ENCODE measurements at regions not wholly inside any gene's neighbourhood (a gene's known extent, or its start where the extent isn't known, plus 50 kb on each side); places are given as distances from the start of the nearest gene placed in this dataset.

DNA sequence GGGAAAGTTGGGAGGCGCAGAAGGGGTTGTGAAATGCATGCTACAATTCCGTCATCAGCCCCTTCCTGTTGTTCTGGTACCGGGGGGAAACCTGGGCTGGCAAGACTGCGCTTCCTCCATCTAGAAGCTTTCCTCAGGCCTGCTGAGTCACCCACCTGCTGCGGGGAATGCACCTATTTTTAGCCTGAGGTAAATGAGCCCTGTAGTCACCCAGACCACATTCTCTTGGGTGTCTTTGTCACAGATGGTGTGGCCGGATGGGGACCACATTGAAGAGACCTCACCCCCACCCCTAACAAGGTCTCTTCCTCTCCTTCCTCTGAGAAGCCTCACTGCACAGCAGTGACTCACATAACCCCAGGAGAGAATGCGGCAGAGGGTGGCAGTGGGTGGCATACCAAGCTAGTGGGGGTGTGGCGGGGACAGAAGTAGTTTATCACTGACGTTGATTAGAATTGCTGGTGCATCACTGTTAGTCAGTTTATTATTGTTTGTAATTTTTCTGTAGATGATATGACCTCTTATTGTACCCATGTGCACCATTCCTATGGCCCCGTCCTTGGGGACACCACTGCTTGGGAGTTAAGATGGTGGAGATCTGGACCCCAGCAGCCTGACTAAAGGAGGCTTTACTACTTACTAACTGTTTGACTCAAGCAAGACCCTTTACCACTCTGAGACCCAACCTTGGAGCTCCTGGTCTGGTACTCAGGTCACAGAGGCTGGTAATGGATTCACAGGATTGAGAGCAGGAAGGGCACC, 83.0 kb upstream of the DUSP5 start:
- DNase-seq (ENCODE audit: low read depth), result no peak

DNA sequence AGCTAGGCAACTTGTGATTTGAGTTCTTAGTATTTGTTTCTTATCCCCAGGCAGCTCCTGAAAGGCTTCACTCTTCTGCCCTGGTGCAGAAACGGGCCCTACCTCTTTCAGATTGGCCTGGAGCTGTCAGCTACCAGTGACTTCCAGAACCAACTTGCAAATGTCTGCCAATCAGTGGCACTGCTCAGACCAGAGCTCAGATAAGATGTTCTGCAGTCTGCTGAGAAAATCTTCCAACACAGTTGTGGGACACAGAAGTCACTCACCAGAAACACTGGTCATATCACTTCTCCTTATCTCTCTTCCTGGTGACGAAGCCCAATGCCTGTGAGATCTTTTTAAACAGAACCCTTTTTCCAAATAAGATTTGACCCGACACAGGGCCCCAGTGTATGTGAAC, 81.9 kb upstream of the DUSP5 start:
- DNase-seq (ENCODE audit: low read depth), result no peak

DNA sequence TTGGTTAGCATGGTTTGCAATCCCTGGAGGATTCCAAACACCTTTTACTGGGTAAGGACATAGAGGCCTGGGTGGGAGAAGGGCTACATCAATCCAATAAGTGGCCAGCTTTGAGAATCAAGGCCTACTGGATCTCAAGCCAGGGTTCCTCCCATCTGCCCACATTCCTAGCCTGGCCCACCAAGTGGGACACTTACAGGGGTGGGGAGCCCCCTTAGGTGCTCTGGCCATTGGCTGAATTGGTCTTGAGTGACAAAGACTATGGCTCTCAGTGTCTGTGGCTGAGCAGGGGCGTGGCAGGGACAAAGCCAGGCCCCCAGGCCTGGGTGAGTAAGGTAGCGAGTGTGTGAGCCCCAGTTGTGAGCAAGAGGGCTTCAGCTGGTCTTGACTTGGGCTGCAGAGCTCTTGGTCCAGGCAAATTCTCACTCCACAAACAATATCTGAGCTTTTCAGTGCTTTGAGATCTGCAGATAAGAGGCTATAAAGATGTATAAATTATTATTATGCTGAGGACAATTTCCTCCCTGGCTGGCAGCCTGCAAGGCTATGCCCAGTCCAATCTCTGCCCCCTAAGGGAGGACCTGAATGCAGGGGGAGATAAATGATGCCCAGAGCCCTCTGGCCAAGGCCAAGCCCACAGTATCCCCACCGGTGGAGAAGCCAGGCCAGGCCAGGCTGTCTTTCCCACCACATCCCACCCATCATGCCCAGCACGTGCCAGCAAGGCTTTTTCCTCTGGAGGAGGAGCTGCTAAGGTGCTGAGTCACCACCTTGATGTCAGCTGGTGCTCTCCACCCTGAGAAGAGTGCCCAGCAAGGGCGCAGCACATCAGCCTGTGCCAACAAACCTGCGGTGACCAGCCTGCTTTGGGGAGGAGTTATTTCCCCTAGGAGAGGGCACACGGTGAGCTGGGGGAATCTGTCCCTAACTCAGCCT, 80.7 kb upstream of the DUSP5 start:
- no peak for DNase-seq (ENCODE audit: low read depth)

DNA sequence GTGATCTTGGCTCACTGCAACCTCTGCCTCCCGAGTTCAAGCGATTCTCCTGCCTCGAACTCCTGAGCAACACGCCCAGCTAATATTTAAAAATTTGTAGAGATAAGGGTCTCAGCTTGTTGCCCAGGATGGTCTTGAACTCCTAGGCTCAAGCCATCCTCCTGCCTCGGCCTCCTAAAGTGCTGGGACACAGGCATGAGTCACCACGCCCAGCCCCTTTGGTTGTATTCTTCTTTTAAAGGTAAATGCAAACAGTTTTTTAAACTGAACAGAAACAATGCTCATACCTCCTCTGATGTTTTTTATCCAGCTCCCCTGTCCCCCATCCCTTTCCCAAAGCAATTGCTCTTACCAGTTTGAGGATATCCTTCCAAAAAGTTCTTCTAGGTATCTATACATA, 79.5 kb upstream of the DUSP5 start:
- no peak for DNase-seq (ENCODE audit: low read depth)

DNA sequence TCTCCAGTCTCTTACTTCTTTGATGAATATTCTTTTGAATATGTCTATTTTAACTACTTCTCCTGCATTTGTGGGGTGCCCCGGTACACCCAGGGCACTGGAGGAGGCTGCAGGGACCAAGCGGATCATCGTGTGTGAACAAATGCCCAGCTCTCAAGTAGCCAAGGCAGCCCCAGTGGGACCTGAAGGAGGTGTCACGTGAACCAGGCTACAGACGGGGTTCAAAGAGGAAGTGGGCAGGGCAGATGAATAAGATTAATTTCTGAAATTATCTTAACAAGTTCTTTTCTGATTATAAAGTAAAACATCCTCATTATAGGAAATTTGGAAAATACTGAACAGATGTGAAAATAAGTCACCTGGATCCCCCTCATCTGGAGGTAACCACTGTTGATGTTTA, 78.4 kb upstream of the DUSP5 start:
- no peak for DNase-seq (ENCODE audit: low read depth)

DNA sequence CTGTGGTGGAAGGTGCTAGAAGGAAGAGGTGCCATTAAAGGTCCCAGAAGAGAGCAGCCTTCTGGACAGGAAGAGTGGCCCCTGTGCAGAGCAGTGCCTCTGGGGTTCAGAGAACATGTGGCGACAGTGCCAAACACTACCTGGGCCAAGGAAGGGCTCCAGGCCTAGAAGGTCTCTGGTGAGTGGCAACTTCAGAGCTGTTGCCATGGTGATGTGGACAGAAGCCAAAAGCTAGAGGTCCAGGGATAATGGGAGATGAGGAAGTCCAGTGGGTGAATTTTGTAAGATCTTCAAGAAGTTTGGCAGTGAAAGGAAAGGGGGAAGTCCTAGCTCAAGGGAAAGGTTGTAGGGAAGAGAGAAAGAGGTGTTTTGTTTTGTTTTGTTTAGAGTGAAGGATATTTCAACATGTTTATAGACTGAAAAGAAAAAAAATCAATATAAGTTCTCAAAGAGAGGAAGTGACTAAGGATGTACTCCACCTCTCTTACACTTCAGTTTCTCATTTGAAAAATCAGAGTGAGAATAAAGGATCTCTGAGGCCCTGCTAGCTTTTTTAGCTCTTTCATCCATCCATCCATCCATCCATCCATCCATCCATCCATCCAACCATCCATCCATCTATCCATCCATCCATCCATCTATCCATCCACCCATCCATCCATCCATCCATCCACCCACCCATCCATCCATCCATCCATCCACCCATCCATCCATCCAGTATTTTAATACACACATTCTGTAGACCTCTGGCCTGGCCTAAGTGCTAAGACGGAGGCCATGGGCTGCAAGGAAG, 77.1 kb upstream of the DUSP5 start:
- DNase-seq (ENCODE audit: low read depth), result no peak

DNA sequence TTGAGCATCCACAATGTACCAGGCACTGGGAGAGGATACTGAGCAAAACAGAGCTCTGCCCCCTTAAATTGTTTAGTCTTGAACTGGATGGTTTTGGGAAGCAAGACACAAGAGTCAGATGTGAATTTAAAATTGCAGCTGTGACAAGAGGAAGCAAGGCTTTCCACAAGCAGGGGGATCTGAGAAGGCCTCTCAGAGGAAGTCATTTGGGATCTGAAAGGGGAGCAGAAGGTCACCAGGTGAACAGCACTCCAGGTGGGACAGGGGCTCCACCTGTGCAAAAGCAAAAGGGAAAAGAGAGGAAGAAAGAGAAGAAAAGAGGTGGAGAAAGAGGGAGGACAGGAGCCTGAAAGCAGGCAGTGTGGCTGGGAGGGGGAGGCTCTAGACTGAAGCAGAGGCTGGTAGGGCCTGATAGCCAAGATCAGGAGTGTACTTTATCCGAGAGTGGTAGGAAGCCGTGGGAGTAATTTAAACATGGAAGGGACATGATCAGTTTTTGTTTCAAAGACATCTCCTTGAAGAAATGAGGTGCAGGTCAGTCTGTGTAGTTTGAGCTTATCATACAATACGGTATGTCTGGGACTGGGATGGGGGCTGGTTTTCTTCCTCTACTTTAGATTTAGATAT, 76.1 kb upstream of the DUSP5 start:
- no peak for DNase-seq (ENCODE audit: low read depth)

DNA sequence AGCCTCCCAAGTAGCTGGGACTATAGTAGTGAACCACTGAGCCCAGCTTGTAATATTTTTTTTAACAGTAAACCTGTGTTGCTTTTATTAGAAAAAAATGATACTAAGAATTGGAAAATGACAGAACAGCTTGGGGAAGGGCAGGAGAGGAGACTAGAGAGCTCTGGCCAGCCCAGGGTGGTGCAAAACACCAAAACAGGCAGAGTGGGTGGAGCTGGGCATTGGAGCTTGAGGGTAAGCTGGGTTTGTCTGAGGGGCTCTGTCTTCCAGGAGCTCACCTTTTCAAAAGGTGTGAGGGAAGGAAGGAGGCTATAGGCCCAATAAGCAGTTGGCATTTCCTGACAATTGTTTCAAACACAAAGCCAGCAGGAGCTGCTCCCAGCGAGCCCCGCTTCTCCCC, 75.2 kb upstream of the DUSP5 start:
- DNase-seq (ENCODE audit: low read depth), result no peak

DNA sequence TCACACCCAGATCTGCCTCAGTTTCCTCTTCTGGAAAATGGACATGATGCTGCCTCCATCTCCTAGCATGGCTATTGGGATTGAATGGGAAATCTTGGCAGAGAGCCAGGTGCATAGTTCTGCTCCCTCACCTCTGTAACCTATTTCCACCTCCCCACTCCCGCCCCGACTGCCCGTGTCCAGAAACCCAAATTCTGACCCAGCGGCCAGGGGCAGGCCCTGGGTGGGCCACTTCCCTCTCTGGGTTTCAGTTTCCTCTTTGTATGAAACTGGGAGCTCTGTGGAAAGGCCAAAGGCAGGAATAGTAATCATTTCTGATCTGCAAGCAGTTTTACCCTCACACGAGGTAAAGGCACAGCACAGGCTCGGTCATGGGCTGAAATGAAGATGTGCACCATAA, 74.1 kb upstream of the DUSP5 start:
- DNase-seq (ENCODE audit: low read depth), result no peak

DNA sequence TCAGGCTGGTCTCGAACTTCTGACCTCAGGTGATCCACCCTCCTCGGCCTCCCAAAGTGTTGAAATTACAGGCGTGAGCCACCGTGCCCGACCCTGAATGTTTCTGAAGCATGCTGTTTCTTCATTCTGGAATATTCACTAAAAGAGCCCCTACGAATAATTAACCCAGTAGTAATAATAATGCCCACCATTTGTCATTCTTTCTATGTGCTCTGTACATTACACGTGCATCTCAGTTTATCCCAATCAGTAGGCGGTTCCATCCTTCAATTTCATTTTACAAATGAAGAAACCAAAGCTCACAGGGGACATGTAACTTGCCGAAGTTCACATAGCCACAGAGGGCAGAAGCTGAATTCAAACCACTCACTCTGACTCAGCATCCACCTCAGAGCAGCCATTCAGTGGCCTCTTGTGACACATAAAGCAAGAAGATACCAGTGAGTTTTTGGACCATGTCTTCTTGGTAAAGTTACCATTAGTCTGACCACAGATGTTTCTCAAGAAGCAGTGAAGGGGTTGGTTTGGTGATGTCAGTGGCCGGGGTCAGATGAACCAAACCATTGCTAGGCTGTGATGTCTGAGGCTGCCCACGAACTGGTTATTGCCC, 71.9 kb upstream of the DUSP5 start:
- DNase-seq (ENCODE audit: low read depth), result no peak

DNA sequence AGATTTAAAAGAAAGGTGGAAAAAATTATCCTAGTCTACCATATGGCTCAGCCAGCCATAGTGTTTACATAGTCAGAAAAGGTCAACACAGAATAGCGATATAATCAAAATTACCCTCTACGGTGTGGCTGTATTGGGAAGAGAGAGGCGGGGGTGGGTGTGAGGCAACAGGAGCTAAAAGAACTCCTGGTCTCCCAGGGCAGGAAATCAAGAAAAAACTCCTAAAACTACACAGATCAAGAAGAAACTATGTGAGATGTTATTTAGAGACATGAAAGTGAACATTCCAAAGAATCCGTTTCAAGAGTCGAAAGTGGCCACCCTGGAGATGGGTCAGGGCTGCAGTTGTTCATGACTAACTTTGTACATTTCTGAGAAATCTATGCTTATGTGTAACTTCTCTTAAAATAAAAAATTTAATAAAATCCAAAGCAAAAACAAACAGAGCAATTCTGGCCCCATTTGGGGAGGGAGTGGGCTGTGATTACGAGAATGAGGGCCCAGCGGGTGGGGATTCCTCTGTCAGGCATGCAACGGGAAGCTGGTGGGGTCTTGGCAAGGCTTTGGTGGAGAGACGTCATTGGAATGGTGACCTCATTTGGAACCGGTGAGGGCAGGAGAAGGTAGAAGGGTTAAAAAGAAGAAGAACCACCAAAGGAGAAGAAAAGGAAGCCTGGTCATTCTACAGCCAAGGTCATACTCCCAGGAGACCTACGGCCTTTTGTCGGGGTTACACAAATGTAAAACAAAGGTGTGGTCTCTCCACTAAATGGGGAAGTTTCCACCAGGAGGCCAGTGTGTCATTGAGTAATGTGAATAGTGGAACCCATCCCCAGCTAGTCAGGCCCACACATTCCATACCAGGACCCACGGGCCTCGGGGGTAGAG, 71.2 kb upstream of the DUSP5 start:
- DNase-seq (ENCODE audit: low read depth), result no peak

DNA sequence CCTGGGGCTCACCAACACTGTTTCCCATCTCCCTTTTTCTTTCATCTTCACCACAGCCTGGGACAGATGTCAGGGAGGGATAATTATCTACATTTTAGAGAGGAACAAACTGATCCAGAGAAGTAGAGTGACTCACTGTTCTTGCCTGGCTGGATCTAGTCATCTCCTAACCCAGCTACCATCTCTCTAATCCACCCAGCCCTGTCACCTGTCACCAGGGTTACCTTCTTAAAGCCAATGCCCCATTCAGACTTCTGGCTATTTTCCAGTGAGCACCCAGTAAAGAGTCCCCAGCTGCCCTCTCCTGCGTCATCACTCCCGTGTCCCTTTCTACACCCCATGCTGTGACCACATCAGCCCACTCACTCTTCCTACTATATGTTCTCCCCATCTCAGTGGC, 68.4 kb upstream of the DUSP5 start:
- no peak for DNase-seq (ENCODE audit: low read depth)

DNA sequence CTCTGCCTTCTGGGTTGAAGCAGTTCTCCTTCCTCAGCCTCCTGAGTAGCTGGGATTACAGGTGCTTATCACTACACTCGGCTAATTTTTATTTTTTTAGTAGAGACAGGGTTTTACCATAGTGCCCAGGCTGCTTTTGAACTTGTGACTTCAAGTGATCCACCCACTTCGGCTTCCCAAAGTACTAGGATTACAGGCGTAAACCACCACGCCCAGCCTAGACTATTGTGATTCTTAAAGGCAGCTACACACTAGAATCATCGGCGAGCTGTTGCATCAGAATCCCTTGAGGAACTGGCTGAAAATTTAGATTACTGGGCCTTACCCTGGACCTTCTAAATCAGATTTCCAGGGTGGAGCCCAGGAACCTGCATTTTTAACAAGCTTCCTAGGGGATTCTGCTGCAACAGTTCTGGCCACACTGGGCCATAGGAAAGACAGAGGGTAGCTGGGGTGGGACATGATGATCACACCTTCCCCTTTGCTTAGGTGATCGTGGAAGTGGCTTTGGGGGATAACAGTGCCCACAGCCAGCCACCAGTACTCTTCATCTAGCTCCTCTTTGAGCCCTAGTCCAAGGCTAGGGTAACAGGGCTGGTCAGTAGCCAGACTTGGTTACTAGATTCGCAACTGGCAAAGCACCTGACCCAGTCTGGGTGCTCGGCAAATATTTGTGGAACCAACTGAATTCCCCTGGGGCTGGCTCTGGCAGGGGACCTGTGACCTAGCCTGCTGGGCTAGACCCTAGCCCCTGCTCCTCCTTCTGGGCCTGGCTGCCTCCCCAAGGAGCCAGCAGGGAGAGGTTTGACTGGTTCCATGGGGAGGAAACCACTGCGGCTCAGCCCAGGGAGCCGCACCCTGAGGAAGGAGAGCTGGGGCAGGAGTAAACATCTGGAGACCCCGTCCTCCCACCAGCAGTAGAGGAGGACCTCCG, 67.1 kb upstream of the DUSP5 start:
- DNase-seq (ENCODE audit: low read depth), result no peak

DNA sequence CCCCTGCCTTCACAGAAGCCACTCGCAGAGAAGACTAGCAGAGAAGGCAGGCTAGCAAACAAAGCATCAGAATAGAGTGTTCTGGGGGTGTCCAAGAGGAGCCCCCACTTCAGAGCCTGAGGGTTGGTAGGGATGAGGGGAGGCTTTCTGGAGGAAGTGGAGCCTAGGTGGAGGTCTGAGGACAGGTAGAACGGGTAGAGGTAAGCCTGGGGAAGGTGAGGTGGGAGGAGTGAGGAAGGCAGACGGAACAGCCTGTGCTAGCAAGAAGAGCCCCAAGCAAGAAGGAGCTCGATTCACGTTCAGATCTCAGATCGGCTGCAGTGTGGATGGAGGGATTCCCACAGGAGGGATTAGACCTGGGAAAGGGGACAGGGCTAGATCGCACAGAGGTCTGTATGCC, 66.0 kb upstream of the DUSP5 start:
- no peak for DNase-seq (ENCODE audit: low read depth)

DNA sequence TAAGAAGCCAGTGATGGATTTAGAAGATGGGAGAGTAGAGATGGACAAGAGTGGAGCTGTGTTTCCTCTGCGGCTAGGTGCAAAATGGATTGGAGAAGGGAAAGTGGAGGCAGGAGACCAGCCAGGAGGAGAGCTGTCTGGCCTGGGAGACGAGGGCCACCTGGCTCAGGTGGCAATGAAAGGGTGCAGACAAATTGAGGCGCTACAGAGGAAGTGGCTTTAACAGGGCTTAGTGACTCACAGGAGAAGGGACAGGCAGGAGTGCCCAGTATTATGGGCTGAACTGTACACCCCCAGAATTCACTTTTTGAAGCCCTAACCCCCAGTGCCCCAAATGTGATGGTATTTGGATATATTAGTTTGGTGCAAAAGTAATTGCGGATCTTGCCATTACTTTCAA, 65.6 kb upstream of the DUSP5 start:
- DNase-seq (ENCODE audit: low read depth), result no peak

DNA sequence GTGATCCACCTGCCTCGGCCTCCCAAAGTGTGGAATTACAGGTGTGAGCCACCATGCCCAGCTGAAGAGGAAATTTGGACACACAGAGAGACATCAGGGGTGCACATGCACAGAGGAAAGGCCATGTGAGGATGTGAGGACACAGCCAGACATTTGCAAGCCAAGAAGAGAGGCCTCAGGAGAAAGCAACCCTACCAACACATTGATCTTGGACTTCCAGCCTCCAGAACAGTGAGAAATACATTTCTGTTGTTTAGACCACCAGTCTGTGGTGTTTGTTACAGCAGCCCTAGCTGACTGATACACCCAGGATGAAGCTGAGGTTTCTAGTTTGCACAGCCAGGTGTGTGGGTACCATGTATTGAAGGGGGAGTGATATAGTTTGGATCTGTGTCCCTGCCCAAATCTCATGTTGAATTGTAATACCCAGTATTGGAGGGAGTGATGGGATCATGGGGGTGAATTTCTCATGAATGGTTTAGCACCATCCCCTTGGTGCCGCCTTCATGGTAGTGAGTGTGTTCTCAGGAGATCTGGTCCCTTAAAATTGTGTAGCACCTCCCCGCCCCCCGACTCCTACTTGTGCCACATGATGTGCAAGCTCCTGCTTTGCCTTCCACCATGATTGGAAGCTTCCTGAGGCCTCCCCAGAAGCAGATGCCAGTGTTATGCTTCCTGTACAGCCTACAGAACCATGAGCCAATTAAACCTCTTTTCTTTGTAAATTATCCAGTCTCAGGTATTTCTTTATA, 64.7 kb upstream of the DUSP5 start:
- no peak for DNase-seq (ENCODE audit: low read depth)

DNA sequence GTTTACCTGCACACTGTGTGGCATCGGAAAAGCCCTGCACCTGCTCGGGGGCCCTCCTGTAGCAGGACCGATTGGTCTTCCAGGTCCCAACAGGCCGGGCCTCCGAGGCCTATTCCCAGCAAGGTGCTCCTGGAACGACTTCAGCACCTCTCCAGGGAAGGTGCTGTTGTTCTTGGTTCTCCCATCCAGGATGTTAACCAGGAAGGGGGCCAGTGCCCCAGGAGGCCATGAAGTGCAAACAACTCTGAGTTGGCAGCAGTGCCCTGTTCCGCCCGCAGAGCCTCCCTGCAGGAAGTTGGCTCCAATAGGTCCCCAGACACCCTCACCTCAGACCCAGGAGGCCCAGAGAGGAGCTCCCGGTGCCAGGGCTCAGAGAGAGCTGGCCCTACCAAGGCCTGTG, 64.0 kb upstream of the DUSP5 start:
- no peak for DNase-seq (ENCODE audit: low read depth)

DNA sequence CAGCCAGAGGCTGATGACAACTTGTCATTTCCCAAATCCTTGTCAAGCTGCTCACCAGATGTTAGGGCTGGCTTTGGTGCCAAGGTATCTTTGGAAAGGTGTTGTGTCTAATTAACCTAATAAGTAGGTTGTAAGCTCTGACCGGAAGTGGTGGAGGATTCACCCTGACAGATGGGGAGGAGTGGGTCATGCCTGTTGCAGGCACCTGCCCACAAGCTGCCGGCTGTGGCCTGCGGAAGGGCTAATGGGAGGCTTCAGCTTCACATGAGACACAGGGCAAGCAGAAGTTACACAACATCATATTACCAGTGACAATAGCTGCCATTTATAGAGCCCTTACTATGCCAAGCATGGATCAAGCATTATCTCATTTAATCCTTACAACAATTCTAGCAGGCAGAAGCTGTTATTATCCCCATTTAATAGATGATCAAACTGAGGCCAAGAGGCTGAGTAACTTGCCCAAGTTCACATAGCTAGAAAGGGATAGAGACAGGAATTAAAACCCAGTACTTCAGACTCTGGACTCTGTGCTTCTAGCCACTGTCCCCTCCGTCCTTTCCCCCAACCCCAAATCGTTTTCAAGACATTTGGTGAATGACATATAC, 63.1 kb upstream of the DUSP5 start:
- no peak for DNase-seq (ENCODE audit: low read depth)
